ENCODE measurements at regions not wholly inside any gene's neighbourhood (a gene's known extent, or its start where the extent isn't known, plus 50 kb on each side); places are given as distances from the start of the nearest gene placed in this dataset.
"Not testable (repeated sequence)": the region's sequence is repeated elsewhere in the genome, so short reads cannot be mapped to it uniquely, and the experiment has no call there.

DNA sequence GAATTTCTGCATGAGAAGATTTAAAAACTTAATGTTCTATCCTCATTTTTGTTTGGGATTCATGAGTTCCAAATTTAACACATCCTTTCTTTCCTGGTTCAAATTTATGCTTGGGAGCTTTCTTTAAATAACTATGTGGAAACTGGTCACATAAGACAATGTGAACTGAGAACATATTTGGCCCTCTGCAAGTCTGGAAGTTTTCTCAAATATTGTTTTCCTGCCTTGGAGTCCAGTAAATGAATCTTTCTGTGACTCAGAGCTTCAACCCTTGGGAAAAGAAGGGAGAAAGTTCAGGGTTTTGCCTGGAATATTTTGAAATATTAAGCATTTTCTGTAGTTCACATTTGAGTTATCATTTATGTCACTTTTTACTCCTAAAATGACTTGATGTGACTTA is 559.0 kb upstream of the NRP1 start:
- no peak for DNase-seq
- H3K9me3 ChIP-seq: no peaks in the 10 kb centered on the region
- H3K36me3 ChIP-seq: no peaks in the 10 kb centered on the region
- H3K27me3 ChIP-seq: no peaks in the 10 kb centered on the region
- no peak overlapping the region for H3K4me3 ChIP-seq

DNA sequence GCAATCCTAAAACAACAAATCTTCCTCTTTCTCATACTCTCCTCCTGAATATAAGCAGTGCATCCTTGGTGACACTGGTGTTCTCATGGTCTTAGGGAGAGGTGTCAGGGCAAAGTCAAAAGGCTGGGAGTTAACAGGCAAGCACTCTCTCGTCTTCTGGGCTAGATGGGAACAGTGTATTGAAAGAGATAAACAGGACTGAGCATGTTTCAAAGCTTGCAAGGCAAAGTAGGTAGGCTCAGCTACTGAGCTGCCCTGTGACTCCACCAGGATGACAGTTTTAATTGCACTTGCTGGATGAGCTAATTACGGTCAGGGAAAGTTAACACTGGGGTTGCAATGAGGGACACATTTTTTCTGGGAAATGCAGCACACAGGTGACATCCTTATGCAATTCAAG is 554.9 kb upstream of the NRP1 start:
- DNase-seq: no peak
- no peak overlapping the region for H3K4me3 ChIP-seq
- H3K36me3 ChIP-seq: no peaks in the 10 kb centered on the region
- H3K27me3 ChIP-seq: no peaks in the 10 kb centered on the region
- H3K9me3 ChIP-seq: no peaks in the 10 kb centered on the region

DNA sequence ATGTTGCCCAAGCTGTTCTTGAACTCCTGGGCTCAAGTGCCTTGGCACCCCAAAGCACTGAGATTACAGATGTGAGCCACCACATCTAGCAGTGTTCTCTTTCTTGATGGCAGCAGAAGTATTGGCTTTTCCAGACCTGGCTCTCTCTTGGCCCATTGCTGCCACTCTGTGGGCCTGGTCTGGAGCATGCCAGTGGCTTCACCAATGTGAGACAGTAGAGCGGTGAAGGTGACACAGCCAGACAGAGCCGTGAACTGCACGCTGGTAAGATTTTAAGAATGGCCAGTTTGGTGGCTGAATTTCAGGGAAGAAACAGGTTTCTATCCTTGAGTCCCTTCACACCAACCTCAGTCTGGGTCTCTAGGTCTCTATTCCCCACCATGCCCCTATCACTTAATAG is 552.7 kb upstream of the NRP1 start:
- Histone ChIP-seq H3K27me3 (no peaks in the 10 kb centered on the region), H3K36me3 (no peaks in the 10 kb centered on the region), H3K9me3 (no peaks in the 10 kb centered on the region), H3K4me3 (no peak overlapping the region)
- DNase-seq: no peak

DNA sequence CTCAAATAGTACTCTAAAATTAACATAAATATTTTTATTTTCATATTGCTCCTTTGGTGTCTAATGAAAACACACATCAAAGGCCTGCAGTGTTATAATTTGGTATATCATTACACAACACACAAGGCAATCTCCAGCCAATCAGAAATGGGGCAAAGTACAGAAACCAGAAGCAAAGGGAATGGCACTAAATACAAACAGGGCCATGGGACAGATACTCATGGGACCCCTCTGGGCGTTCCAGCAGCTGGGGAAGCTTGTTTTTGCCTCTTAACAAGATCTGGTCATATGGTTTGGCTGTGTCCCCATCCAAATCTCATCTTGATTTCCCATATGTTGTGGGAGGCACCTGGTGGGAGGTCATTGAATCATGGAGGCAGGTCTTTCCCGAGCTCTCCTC is 551.8 kb upstream of the NRP1 start:
- Histone ChIP-seq H3K27me3 (no peaks in the 10 kb centered on the region), H3K36me3 (no peaks in the 10 kb centered on the region)

DNA sequence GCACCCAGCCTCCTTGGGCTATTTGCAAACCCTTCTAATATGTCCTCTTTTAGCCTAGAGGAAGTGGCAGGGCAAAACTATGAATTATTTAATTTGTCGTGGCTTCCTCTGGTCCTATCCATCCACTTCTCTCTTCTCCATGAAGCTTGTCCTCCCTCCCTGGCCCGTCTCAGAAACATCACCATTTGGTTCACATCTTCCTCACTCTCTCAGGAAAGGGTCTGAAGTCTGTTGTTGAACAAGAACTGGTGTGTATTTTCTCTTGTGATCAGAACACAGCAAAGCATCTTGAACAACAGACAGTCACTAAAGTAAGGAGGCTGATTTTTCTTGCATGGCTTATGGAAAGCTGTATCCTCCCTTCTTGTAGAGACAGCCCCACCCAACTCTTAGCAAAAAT is 550.1 kb upstream of the NRP1 start:
- Histone ChIP-seq H3K27me3 (no peaks in the 10 kb centered on the region), H3K9me3 (no peaks in the 10 kb centered on the region), H3K4me3 (no peak overlapping the region), H3K36me3 (no peaks in the 10 kb centered on the region)
- DNase-seq: no peak

More for the DNA sequence above, 551.8 kb upstream of the NRP1 start:
- Histone ChIP-seq H3K4me3 (no peak overlapping the region), H3K9me3 (no peaks in the 10 kb centered on the region)
- DNase-seq: no peak

DNA sequence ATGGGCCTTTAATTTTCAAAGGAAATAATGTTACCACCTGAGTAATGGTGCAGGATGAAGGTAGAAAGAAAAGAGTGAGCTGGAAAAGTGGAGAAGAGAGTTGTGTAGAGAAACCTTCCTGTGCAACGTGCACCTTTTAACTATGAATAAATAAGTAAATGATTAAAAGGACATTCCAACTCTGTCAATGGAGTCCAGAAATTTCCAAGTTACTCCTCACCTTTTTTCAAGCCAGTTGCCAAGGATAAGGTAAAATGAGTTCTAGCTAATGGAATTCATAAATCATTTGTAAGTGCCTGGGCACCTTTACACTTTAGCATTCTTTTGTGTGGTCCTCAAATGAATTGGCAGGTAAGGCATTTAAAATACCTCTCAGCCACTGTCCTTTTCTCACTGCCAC is 549.4 kb upstream of the NRP1 start:
- no peak for DNase-seq
- Histone ChIP-seq H3K4me3 (no peak overlapping the region), H3K27me3 (no peaks in the 10 kb centered on the region), H3K9me3 (no peaks in the 10 kb centered on the region), H3K36me3 (no peaks in the 10 kb centered on the region)

DNA sequence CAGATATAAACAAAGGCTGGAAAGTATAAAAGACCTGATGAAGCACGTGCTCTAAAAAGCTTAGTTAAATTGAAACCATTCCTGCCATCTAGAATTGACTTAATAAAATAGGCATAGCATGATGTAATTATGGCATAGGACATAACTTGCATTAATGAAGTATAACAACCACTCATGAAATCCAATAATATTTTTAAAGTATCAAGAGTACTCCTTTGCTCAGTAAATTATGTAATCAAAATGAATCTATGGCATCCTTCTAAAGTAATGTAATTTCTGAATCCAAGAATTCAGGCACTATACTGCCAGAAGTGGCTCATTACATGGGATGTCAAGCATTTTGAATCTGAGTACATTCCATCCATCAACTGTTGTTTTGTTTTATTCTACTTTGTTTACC is 548.5 kb upstream of the NRP1 start:
- no peaks in the 10 kb centered on the region for H3K36me3 ChIP-seq
- no peak overlapping the region for H3K4me3 ChIP-seq
- H3K9me3 ChIP-seq: no peaks in the 10 kb centered on the region
- DNase-seq: no peak
- no peaks in the 10 kb centered on the region for H3K27me3 ChIP-seq

DNA sequence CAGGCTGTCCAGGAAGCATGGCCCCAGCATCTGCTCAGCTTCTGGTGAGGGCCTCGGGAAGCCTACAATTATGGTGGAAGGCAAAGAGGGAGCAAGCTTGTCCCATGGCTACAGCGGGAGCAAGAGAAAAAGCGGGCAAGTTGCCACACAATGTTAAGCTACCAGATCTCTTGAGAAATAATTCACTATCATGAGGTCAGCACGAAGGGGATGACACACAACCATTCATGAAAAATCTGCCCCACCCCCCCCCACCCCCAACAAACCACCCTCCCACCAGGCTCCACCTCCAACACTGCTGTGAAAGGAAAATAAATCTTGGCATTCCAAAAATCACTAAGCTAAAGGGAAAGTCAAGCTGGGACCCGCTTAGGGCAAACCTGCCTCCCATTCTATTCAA is 545.8 kb upstream of the NRP1 start:
- Histone ChIP-seq H3K27me3 (no peaks in the 10 kb centered on the region), H3K36me3 (no peaks in the 10 kb centered on the region), H3K4me3 (no peak overlapping the region), H3K9me3 (no peaks in the 10 kb centered on the region)
- no peak for DNase-seq

DNA sequence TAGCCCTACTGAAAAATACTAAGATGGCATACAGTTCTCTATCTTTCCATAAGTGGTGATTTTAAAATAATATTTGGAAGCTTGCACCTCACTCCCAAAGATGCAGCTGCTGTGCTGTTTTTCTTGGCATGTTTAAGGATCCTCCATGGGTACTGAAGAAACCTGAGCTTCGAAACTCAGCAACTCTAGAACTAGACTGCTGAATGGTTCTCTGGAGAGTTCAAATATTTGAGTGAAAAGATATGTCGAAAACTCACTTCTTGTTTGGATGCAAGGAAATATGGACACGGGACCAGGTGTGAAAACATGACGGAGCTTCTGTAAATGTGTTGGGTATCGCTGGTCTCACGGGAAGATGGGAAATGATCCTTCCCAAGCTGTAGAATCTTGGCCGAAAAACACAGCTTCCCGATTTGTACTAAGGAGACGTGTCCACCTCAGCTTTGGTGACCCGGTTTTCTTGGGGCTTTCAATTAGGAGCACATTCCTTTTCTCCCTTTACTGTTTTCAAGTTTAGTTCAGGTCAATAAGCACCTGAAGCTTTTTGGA is 543.8 kb upstream of the NRP1 start:
- Histone ChIP-seq H3K27me3 (no peaks in the 10 kb centered on the region), H3K36me3 (no peaks in the 10 kb centered on the region), H3K9me3 (no peaks in the 10 kb centered on the region), H3K4me3 (no peak overlapping the region)
- DNase-seq: no peak

DNA sequence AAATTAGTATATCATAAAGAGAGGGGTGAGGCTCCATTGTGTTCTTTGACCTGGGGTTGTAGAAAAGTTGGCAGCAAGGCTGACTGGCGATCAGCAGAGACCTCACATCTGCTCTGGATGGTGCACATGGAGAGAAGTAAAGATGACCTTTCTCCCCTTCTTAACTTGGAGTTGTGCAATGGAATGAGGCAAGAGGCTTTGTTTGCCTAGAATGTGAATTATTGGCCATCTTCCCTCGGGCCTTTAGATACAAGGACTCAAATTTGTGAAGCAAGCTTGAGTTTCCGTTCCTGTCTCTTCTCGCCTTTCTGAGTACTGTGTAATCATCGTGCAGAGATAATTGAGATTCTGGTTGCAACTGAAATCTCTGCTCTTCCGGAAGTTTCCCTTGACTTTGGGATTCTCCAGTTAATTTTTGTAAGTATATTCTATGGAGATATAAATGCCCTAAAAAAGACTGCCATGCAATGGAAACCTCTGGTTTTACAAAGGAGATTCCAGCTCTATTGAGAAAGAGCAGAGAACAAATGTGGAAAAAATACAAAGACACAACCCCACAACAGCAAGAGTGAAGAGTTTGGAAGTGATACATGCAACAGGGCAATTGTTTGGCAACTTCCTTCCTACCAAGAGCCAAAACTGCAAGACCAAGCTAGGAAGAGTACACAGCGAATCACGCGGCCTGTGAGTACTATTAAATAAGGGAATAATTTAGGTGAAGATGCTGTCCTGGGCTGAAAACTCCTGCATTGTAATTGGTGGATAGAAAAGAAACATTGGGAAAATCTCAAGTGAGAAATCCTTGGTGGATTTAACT is 542.3 kb upstream of the NRP1 start:
- Histone ChIP-seq H3K4me3 (no peak overlapping the region), H3K27me3 (no peaks in the 10 kb centered on the region), H3K36me3 (no peaks in the 10 kb centered on the region), H3K9me3 (no peaks in the 10 kb centered on the region)
- DNase-seq: no peak

DNA sequence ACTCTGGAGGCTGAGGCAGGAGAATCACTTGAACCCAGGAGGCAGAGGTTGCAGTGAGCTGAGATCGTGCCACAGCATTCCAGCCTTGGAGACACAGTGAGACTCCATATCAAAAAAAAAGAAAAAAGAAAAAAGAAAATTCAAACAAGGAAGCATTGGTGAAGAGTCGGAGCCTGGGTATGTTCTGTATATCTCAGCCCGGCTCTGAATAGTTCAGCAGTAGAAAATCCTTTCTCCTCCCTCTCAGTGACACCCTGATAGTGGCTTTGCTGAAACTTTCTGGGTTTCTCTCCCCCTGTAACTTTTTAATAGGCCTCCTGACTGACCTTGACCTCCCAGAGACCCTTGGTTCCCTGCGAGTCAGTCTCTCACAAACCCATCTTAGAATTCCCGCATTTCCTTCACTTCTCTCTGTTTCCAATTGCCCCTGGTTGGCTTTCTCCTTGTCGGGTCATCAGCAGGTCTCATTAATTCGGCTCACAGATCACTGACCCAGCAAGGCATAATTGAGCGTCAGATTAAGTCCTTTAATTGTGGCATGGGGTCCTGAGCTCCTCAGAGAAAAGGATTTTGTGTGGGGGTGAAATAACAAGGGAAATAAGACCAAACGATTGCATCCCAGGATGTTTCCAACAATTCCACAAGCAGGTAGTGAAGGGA is 541.6 kb upstream of the NRP1 start:
- Histone ChIP-seq H3K9me3 (no peaks in the 10 kb centered on the region), H3K36me3 (no peaks in the 10 kb centered on the region), H3K4me3 (no peak overlapping the region), H3K27me3 (no peaks in the 10 kb centered on the region)
- no peak for DNase-seq

DNA sequence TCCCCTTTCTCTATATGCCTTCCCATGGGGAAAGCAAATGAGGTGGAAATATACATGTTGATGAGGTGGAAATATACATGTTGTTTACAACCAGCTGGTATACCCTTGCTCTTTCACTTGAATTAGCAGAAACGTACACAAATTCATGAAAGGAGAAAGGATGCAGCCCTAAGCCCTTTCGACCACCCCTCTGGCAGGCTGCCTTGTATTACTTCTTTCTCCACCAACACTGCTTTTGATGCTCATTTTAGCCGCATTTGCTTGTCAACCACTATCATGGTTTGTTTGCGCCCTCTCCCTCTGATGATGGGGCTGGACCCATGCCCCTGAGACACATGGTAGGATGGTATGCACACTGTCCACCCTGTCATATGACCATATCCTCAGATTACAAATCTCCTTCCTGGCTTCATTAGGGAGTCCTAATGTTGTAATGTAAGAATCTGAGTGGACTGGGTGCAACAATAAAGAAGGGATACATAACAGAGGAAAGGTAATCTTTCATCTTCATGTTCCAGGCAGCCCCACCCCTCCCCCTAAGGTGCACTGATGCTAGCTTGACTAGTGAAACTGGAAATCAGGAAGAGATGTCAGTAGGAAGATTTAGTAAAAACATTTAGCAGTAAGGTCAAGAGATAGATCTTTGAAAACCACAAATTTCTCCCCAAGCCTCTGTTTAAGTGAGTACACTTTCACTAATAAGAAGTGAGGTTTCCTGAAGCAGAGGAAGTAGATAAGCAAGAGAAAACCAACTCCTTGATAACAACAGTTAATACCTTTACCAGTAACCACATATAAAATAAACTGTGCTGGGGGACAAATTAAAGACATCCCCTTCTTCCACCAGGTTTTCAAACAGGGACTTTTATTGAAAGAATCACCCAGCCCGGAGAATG is 536.8 kb upstream of the NRP1 start:
- DNase-seq: no peak
- Histone ChIP-seq H3K36me3 (no peaks in the 10 kb centered on the region), H3K9me3 (no peaks in the 10 kb centered on the region), H3K4me3 (no peak overlapping the region), H3K27me3 (no peaks in the 10 kb centered on the region)

DNA sequence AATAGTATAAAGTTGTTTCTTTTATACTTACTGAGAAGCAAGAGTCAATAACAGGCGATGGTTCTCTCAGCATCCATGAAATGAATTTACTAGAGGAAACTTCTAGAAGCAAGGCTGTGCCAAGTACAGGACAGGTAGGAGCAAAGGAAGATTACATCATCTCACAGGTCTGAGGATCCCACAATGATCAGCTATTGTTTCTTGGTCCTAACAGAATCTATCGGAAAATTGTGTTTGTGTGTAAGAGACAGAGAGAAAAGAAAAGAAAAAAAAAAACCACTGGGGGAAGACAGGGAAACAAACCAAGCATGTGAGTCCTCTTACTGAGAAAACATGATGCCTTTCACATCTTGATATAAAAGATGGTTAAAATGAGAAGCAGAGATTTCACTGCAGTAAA is 535.0 kb upstream of the NRP1 start:
- no peaks in the 10 kb centered on the region for H3K36me3 ChIP-seq
- H3K27me3 ChIP-seq: no peaks in the 10 kb centered on the region
- H3K9me3 ChIP-seq: no peaks in the 10 kb centered on the region
- no peak for DNase-seq
- H3K4me3 ChIP-seq: no peak overlapping the region

DNA sequence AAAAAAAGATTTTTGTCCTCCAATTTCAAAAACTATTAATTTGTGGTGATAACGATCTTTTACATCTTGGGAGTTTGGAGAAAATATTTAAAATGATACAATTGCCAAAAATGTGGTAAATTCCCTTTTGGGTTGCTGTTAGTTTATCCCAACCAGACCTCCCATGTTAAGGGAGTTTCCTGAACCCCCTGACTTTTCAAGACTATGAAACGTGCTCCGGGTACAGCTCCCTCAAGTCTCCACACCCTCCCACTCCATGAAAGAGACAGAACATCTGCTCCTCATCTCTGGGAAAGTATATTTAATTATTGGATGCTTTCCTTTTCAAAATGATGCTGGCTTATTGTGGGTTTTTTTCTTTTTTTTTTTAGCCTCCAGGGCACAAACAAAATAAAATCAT is 534.6 kb upstream of the NRP1 start:
- DNase-seq: no peak
- no peaks in the 10 kb centered on the region for H3K9me3 ChIP-seq
- no peak overlapping the region for H3K4me3 ChIP-seq
- H3K36me3 ChIP-seq: no peaks in the 10 kb centered on the region
- no peaks in the 10 kb centered on the region for H3K27me3 ChIP-seq

DNA sequence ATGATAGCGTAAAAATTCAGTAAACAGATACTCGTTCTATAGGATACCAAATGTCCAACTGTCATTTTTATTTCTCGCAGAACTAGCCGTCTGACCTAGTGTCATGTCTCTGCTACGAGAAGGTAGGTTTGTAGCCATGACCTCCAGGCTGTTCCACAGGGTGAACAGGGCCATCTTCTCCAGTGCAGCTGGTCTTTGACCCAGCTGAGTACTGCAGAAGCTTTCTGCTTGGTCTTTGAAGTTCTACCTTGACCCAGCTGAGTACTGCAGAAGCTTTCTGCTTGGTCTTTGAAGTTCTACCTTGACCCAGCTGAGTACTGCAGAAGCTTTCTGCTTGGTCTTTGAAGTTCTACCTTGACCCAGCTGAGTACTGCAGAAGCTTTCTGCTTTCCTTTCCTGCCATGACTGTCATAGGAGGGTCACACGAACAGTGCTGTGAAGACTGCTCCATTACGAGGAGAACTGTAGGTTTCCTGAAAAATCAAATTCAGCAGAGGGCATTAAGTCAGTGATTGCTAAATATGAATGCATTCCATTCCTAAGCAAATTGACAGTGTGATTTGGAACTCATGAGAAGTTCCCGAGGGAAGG is 532.8 kb upstream of the NRP1 start:
- H3K4me3 ChIP-seq, H3K27me3 ChIP-seq, DNase-seq, H3K9me3 ChIP-seq, H3K36me3 ChIP-seq: not testable (repeated sequence)

DNA sequence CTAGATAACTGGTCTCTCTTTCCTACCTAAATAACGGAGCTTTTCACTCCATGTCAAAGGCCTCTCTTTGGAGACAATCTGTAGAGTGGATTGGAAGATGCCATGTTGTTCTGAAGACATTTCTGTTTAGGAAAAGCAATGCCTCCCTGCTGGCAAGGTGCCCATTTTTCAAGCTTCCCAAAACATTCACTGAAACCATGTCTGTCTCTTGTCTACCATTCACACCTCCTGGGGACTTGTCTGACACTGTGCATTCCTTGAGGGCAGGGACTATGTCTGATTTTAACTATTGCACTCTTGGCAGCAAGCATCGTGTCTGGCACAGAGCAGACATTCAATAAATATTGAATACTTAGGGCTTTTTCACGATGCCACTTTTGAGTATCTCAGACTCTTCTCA is 528.9 kb upstream of the NRP1 start:
- Histone ChIP-seq H3K27me3 (no peaks in the 10 kb centered on the region), H3K9me3 (no peaks in the 10 kb centered on the region)
- DNase-seq: no peak

More for the DNA sequence above, 528.9 kb upstream of the NRP1 start:
- H3K36me3 ChIP-seq: no peaks in the 10 kb centered on the region
- no peak overlapping the region for H3K4me3 ChIP-seq
